Hepatic stellate cell (primary cell): ENCODE measurements at regions not wholly inside any gene's neighbourhood (a gene's known extent, or its start where the extent isn't known, plus 50 kb on each side); places are given as distances from the start of the nearest gene placed in this dataset.

Source experiments
- DNase-seq: peaks from one replicate; pipeline ENCODE4 v3.0.0; 2011; ENCODE audit warnings: low spot score

- DNase-seq: no peak
These were observed 866.5 kb upstream of the MAP3K7 start for GRCh38 chr6:91453224-91453878.

GRCh38 chr6:91449539-91449938 lies 862.7 kb upstream of the MAP3K7 start:
- DNase-seq: no peak

- DNase-seq: no peak
These were observed 860.8 kb upstream of the MAP3K7 start for GRCh38 chr6:91447530-91448254.

GRCh38 chr6:91447081-91447480 lies 860.2 kb upstream of the MAP3K7 start:
- no peak for DNase-seq

GRCh38 chr6:91443405-91443804 lies 856.5 kb upstream of the MAP3K7 start:
- DNase-seq: no peak

GRCh38 chr6:91442342-91442741 lies 855.5 kb upstream of the MAP3K7 start:
- no peak for DNase-seq

- no peak for DNase-seq
These were observed 851.7 kb upstream of the MAP3K7 start for GRCh38 chr6:91438570-91438969.

- DNase-seq: no peak
These were observed 850.5 kb upstream of the MAP3K7 start for GRCh38 chr6:91437315-91437729.

- DNase-seq: no peak
These were observed 849.6 kb upstream of the MAP3K7 start for GRCh38 chr6:91436448-91436847.

GRCh38 chr6:91435630-91436029 lies 848.8 kb upstream of the MAP3K7 start:
- no peak for DNase-seq

- no peak for DNase-seq
These were observed 847.7 kb upstream of the MAP3K7 start for GRCh38 chr6:91434576-91434975.

- DNase-seq: no peak
These were observed 847.0 kb upstream of the MAP3K7 start for GRCh38 chr6:91433660-91434534.

GRCh38 chr6:91428953-91429560 lies 842.2 kb upstream of the MAP3K7 start:
- DNase-seq: no peak

- no peak for DNase-seq
These were observed 841.4 kb upstream of the MAP3K7 start for GRCh38 chr6:91428296-91428695.

GRCh38 chr6:91420243-91420642 lies 833.4 kb upstream of the MAP3K7 start:
- no peak for DNase-seq

- no peak for DNase-seq
These were observed 828.2 kb upstream of the MAP3K7 start for GRCh38 chr6:91415031-91415605.

- DNase-seq: no peak
These were observed 825.7 kb upstream of the MAP3K7 start for GRCh38 chr6:91412532-91412931.

GRCh38 chr6:91407706-91408105 lies 820.8 kb upstream of the MAP3K7 start:
- no peak for DNase-seq

- no peak for DNase-seq
These were observed 806.1 kb upstream of the MAP3K7 start for GRCh38 chr6:91392951-91393350.

GRCh38 chr6:91387290-91388059 lies 800.6 kb upstream of the MAP3K7 start:
- DNase-seq: no peak

- no peak for DNase-seq
These were observed 799.3 kb upstream of the MAP3K7 start for GRCh38 chr6:91386204-91386603.
